HG03060 (cell line): ENCODE measurements at regions not wholly inside any gene's neighbourhood (a gene's known extent, or its start where the extent isn't known, plus 50 kb on each side); places are given as distances from the start of the nearest gene placed in this dataset.
A peak's percentile ranks its signal among the peaks of the same experiment; 100 is the strongest.

Source experiments
- ATAC-seq: cut with Tn5 transposase; IDR thresholded peaks from one replicate; pipeline ENCODE4 v1.9.1; 2021; ENCODE audit warnings: low read depth, moderate number of reproducible peaks; ENCODE audit not compliant: unreplicated experiment

- peak; percentile 74 for ATAC-seq
Observed at GRCh38 chr12:77724367-77724957, 106.2 kb upstream of the NAV3 start.

GRCh38 chr12:77723308-77723707 is 107.4 kb upstream of the NAV3 start:
- ATAC-seq: no peak

GRCh38 chr12:77722536-77722935 is 108.2 kb upstream of the NAV3 start:
- ATAC-seq: no peak

GRCh38 chr12:77720258-77720657 is 110.4 kb upstream of the NAV3 start:
- no peak for ATAC-seq

GRCh38 chr12:77710209-77710608 is 120.5 kb upstream of the NAV3 start:
- ATAC-seq: no peak

- ATAC-seq: no peak
Observed at GRCh38 chr12:77697126-77697525, 133.6 kb upstream of the NAV3 start.

- no peak for ATAC-seq
Observed at GRCh38 chr12:77696183-77696582, 134.5 kb upstream of the NAV3 start.

- no peak for ATAC-seq
Observed at GRCh38 chr12:77689510-77690086, 141.1 kb upstream of the NAV3 start.

GRCh38 chr12:77687321-77687720 is 143.4 kb upstream of the NAV3 start:
- ATAC-seq: no peak

GRCh38 chr12:77686760-77687159 is 143.9 kb upstream of the NAV3 start:
- ATAC-seq: no peak

- no peak for ATAC-seq
Observed at GRCh38 chr12:77685901-77686300, 144.8 kb upstream of the NAV3 start.

- peak; percentile 57 for ATAC-seq
Observed at GRCh38 chr12:77685112-77685511, 145.6 kb upstream of the NAV3 start.

- ATAC-seq: no peak
Observed at GRCh38 chr12:77682488-77682887, 148.2 kb upstream of the NAV3 start.

- ATAC-seq: no peak
Observed at GRCh38 chr12:77681726-77682125, 149.0 kb upstream of the NAV3 start.

- ATAC-seq: no peak
Observed at GRCh38 chr12:77679686-77680085, 151.0 kb upstream of the NAV3 start.

GRCh38 chr12:77678621-77679020 is 152.1 kb upstream of the NAV3 start:
- no peak for ATAC-seq

- ATAC-seq: no peak
Observed at GRCh38 chr12:77667101-77667500, 163.6 kb upstream of the NAV3 start.

- no peak for ATAC-seq
Observed at GRCh38 chr12:77648716-77649115, 182.0 kb upstream of the NAV3 start.

GRCh38 chr12:77645966-77646598 is 184.6 kb upstream of the NAV3 start:
- peak; percentile 71 for ATAC-seq

GRCh38 chr12:77644915-77645605 is 185.6 kb upstream of the NAV3 start:
- no peak for ATAC-seq

GRCh38 chr12:77642246-77642645 is 188.4 kb upstream of the NAV3 start:
- ATAC-seq: no peak

- no peak for ATAC-seq
Observed at GRCh38 chr12:77640356-77640755, 190.3 kb upstream of the NAV3 start.
